GM12878 (cell line): ENCODE measurements at regions not wholly inside any gene's neighbourhood (a gene's known extent, or its start where the extent isn't known, plus 50 kb on each side); places are given as distances from the start of the nearest gene placed in this dataset.
A peak's percentile ranks its signal among the peaks of the same experiment; 100 is the strongest.

Experiments
- BCL3 ChIP-seq: IDR thresholded peaks from 2 replicates; pipeline ENCODE4 v1.6.1; 2011; ENCODE audit warnings: borderline replicate concordance, low read depth, mild to moderate bottlenecking, moderate library complexity, low read length; ENCODE audit not compliant: insufficient read depth, poor library complexity, severe bottlenecking
- BHLHE40 ChIP-seq, 2 experiments: fragments of 450-650 bp in 1 of 2; IDR thresholded peaks; 2 replicates each; pipeline ENCODE4 v1.6.1; 2011 to 2017; ENCODE audit warnings: low read depth in 2 of 2, borderline replicate concordance in 1 of 2, improper control_type of control experiment in 1 of 2, low read length in 1 of 2, mild to moderate bottlenecking in 1 of 2
- CHD4 ChIP-seq: fragments of 200-600 bp; sonication (generic); IDR thresholded peaks from 2 replicates; pipeline ENCODE4 v1.6.1; 2016; ENCODE audit warnings: mild to moderate bottlenecking
- CREM ChIP-seq: IDR thresholded peaks from 2 replicates; pipeline ENCODE4 v1.6.1; 2014; ENCODE audit warnings: antibody characterized with exemption, low read depth
- EP300 ChIP-seq, 2 experiments: fragments of 150-350 bp in 1 of 2; IDR thresholded peaks; 2 replicates each; pipeline ENCODE4 v1.6.1; 2011 to 2012; ENCODE audit warnings: low read depth in 2 of 2, low read length in 2 of 2, borderline replicate concordance in 1 of 2, improper control_type of control experiment in 1 of 2, inconsistent platforms in 1 of 2; ENCODE audit not compliant: control insufficient read depth in 1 of 2
- GABPA ChIP-seq: IDR thresholded peaks from 2 replicates; pipeline ENCODE4 v1.6.1; 2014; ENCODE audit warnings: antibody characterized with exemption, low read depth, mild to moderate bottlenecking, inconsistent platforms
- GATAD2B ChIP-seq: fragments of 450-650 bp; conservative IDR thresholded peaks from 2 replicates; pipeline ENCODE4 v1.6.1; 2017; ENCODE audit warnings: low read depth, mild to moderate bottlenecking, moderate library complexity
- IKZF1 ChIP-seq: fragments of 450-650 bp; conservative IDR thresholded peaks from 2 replicates; pipeline ENCODE4 v1.6.1; 2017; ENCODE audit warnings: antibody characterized with exemption, mild to moderate bottlenecking
- IRF5 ChIP-seq: fragments of 450-650 bp; IDR thresholded peaks from 2 replicates; pipeline ENCODE4 v1.6.1; 2017; ENCODE audit warnings: borderline replicate concordance
- KDM1A ChIP-seq: fragments of 200-600 bp; sonication (generic); IDR thresholded peaks from 2 replicates; pipeline ENCODE4 v1.6.1; 2016; ENCODE audit warnings: borderline replicate concordance
- MEF2A ChIP-seq: IDR thresholded peaks from 2 replicates; pipeline ENCODE4 v1.6.1; 2011; ENCODE audit warnings: low read depth, mild to moderate bottlenecking, low read length, moderate library complexity; ENCODE audit not compliant: insufficient read depth
- MYB ChIP-seq: fragments of 150-350 bp; IDR thresholded peaks from 2 replicates; pipeline ENCODE4 v1.6.1; 2014; ENCODE audit warnings: mild to moderate bottlenecking, low read depth, low read length, borderline replicate concordance
- NFIC ChIP-seq: IDR thresholded peaks from 2 replicates; pipeline ENCODE4 v1.6.1; 2012; ENCODE audit warnings: low read depth, mild to moderate bottlenecking, inconsistent platforms, low read length, moderate library complexity
- POLR2AphosphoS2 ChIP-seq: IDR thresholded peaks from 2 replicates; pipeline ENCODE4 v1.6.1; 2011; ENCODE audit warnings: low read depth, mild to moderate bottlenecking, low read length, improper control_type of control experiment, moderate library complexity
- REST ChIP-seq: IDR thresholded peaks from 2 replicates; pipeline ENCODE4 v1.6.1; 2012; ENCODE audit warnings: mild to moderate bottlenecking, low read depth, low read length
- RUNX3 ChIP-seq: IDR thresholded peaks from 2 replicates; pipeline ENCODE4 v1.6.1; 2012; ENCODE audit warnings: low read length, inconsistent platforms
- SMC3 ChIP-seq: IDR thresholded peaks from 2 replicates; pipeline ENCODE4 v1.6.1; 2011; ENCODE audit warnings: low read length, improper control_type of control experiment, borderline replicate concordance
- TCF3 ChIP-seq: IDR thresholded peaks from 2 replicates; pipeline ENCODE4 v1.6.1; 2012; ENCODE audit warnings: low read depth, mild to moderate bottlenecking, low read length, borderline replicate concordance; ENCODE audit not compliant: insufficient read depth
- YBX1 ChIP-seq: fragments of 450-650 bp; IDR thresholded peaks from 2 replicates; pipeline ENCODE4 v1.6.1; 2016; ENCODE audit warnings: antibody characterized with exemption

DNA sequence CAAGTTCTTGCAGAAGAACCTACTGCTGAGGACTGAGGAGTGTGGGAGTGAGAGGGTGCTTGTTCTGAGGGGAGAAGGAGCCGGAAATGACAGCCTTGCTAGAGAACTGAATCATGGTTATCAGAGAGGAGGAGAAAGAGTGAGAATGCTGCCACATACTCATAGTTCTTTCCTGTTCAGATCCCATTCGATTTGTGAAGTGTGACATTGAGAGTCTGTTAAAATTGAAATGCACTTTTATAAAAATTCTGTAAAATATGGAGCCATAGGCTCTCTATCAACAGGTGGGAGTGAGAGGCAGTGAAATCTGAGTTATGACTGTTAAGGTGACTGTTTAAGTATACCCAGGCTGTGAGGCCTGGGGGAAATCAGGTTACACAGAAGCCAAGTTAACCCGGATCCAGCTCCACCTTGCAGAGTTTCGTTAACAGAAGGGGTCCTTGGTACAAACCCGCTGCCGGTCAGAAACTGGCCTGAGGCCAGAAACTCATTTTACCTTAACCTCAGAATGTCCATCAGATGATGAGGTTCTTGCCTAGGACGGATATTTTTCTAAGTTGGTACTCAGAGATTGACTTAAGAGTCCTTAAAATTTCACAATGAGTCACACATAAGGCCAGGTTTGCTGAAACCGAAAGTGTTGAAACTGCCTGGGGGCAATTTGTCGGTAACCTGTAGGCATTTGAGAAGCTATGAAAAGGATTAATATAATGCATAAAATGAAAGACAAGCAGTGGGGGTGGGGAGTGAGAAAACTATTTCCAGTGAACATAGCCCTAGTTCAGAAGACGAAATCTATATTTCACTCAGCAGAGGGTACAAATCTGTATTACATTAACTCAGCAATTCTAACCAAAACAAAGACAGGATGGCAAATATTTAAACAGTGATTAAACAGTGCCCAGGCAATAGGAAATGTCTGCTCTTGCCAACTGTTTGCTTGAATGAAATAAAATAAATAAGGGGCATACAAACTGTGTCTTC is 350.5 kb downstream of the KCNRG start (continued):
- no peak for TF ChIP-seq BHLHE40 (IDR thresholded peaks at IDR 0.05; ENCODE audit: borderline replicate concordance in 1 of 2, low read depth in 2 of 2, low read length in 1 of 2)
- peak in 1 of 2 experiments; percentile 42; a peak in 1 of 4 replicates for TF ChIP-seq EP300 (IDR thresholded peaks at IDR 0.05; ENCODE audit: borderline replicate concordance in 1 of 2, control insufficient read depth in 1 of 2, low read depth in 2 of 2, low read length in 2 of 2)
- TF ChIP-seq POLR2AphosphoS2 = no peak
- no peak for TF ChIP-seq KDM1A
- no peak for TF ChIP-seq GATAD2B
- TF ChIP-seq CHD4 = 0 out of 2 replicates have a peak, but pooled peaks have one; percentile 22
- peak; percentile 81 for TF ChIP-seq RUNX3
- peak; percentile 48; the same call in 1 of the 2 replicates for TF ChIP-seq CREM
- no peak for TF ChIP-seq TCF3
- 0 out of 2 replicates have a peak, but pooled peaks have one; percentile 29 for TF ChIP-seq MEF2A
- no peak for TF ChIP-seq YBX1
- TF ChIP-seq SMC3 = no peak
- TF ChIP-seq REST = no peak
- peak; percentile 69 for TF ChIP-seq NFIC
- TF ChIP-seq MYB = no peak
- TF ChIP-seq IRF5 = no peak
- TF ChIP-seq GABPA = peak; percentile 56; the same call in 1 of the 2 replicates
- TF ChIP-seq IKZF1 = no peak
- no peak for TF ChIP-seq BCL3
